Suprapubic skin (tissue), 3 donors: ENCODE measurements at regions not wholly inside any gene's neighbourhood (a gene's known extent, or its start where the extent isn't known, plus 50 kb on each side); places are given as distances from the start of the nearest gene placed in this dataset.

Experiments
- CTCF ChIP-seq, 2 donors: fragments of 200-600 bp in 1 of 2; fragments of 450-650 bp in 1 of 2; sonication (generic) in 1 of 2; IDR thresholded peaks; one replicate each; pipeline ENCODE4 v1.5.1; 2016 to 2019; ENCODE audit warnings: antibody characterized with exemption in 2 of 2, mild to moderate bottlenecking in 1 of 2, moderate library complexity in 1 of 2
- EP300 ChIP-seq: sonication (generic); formaldehyde crosslinking; IDR thresholded peaks from one replicate; pipeline ENCODE4 v1.6.1; 2017; ENCODE audit warnings: antibody characterized with exemption
- POLR2A ChIP-seq, 2 donors: fragments of 450-650 bp; IDR thresholded peaks; one replicate each; pipeline ENCODE4 v1.6.1; 2017; ENCODE audit warnings: antibody characterized with exemption in 2 of 2, mild to moderate bottlenecking in 2 of 2, moderate library complexity in 2 of 2

GRCh38 chr1:201773764-201774163 lies 55.2 kb upstream of the IPO9 start:
- TF ChIP-seq POLR2A (IDR thresholded peaks at IDR 0.05), result no peak
- TF ChIP-seq CTCF (IDR thresholded peaks at IDR 0.05), result no peak
- TF ChIP-seq EP300, result no peak
